NB4 (cell line): ENCODE measurements at regions not wholly inside any gene's neighbourhood (a gene's known extent, or its start where the extent isn't known, plus 50 kb on each side); places are given as distances from the start of the nearest gene placed in this dataset.
"Not testable (repeated sequence)": the region's sequence is repeated elsewhere in the genome, so short reads cannot be mapped to it uniquely, and the experiment has no call there.

Source experiments
- DNase-seq: peaks from one replicate; pipeline ENCODE4 v3.0.0; 2010; ENCODE audit warnings: low read depth
- H3K4me3 ChIP-seq: one replicate; pipeline ENCODE4 v1.5.1; 2011; ENCODE audit warnings: mild to moderate bottlenecking, low read depth, low read length, moderate library complexity
- CTCF ChIP-seq: IDR thresholded peaks from one replicate; pipeline ENCODE4 v1.5.1; 2012; ENCODE audit warnings: low read depth, low read length
- MYC ChIP-seq: IDR thresholded peaks from 2 replicates; pipeline ENCODE4 v1.6.1; 2011; ENCODE audit warnings: low read depth, low read length
- POLR2A ChIP-seq: IDR thresholded peaks from 2 replicates; pipeline ENCODE4 v1.6.1; 2011; ENCODE audit warnings: mild to moderate bottlenecking; ENCODE audit not compliant: insufficient read length; ENCODE audit errors: extremely low read depth
- TF ChIP-seq, protein P1 (sequence below): IDR thresholded peaks from 2 replicates; pipeline ENCODE4 v1.6.1; 2011; ENCODE audit warnings: low read depth, low read length

GRCh38 chr3:171915275-171915674 lies 72.1 kb downstream of the TMEM212 start:
- DNase-seq, result no peak
- H3K4me3 ChIP-seq, result no peak overlapping the region
- TF ChIP-seq, protein P1, sequence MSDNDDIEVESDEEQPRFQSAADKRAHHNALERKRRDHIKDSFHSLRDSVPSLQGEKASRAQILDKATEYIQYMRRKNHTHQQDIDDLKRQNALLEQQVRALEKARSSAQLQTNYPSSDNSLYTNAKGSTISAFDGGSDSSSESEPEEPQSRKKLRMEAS, result no peak
- TF ChIP-seq CTCF (no peak), MYC (no peak), POLR2A (no peak)

- no peak for DNase-seq
- TF ChIP-seq MYC (no peak), POLR2A (no peak), CTCF (no peak)
- TF ChIP-seq, protein P1, result no peak
- H3K4me3 ChIP-seq, result no peak overlapping the region
These were observed 73.7 kb downstream of the TMEM212 start for GRCh38 chr3:171916888-171917287.

GRCh38 chr3:171922629-171923028 lies 79.5 kb downstream of the TMEM212 start:
- H3K4me3 ChIP-seq, DNase-seq: not testable (repeated sequence)

DNA sequence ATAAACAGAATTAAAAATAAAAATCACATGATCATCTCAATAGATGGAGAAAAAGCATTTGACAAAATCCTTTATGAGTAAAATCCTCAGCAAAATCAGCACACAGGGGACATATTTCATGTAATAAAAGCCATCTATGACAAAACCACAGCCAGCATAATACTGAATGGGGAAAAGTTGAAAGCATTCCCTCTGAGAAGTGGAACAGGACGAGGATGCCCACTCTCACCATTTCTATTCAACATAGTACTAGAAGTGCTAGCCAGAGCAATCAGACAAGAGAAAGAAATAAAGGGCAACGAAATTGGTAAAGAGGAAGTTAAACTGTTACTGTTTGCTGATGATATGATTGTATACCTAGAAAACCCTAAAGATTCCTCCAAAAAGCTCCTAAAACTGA lies 80.5 kb downstream of the TMEM212 start:
- DNase-seq, H3K4me3 ChIP-seq: not testable (repeated sequence)

GRCh38 chr3:171924864-171925263 lies 81.7 kb downstream of the TMEM212 start:
- DNase-seq, H3K4me3 ChIP-seq: not testable (repeated sequence)

GRCh38 chr3:171932153-171932611 lies 89.0 kb downstream of the TMEM212 start:
- DNase-seq, result peak; percentile 51
- no peak for TF ChIP-seq POLR2A
- TF ChIP-seq, protein P1, result no peak
- no peak for TF ChIP-seq CTCF
- no peak for TF ChIP-seq MYC
- no peak overlapping the region for H3K4me3 ChIP-seq

DNA sequence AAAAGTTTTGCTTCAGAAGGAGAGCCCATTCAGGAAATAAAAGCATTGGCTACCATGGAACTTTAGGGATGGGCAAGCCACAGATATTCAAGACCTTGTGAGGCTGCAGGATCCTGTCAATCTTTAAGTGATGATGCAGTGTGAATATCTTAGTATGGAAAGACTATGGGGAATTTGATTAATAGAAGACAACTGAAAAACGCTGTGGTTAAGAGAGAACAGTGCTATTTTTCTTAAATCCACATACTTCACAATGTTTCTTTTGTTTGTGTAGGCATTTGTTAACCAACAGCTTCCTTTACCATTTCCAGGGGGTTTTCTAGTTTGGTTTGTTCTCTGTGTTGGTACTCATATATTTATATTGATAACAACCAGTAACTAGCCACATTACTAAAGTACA lies 90.3 kb downstream of the TMEM212 start:
- no peak for TF ChIP-seq MYC
- TF ChIP-seq, protein P1, result no peak
- no peak for TF ChIP-seq POLR2A
- TF ChIP-seq CTCF, result no peak
- no peak overlapping the region for H3K4me3 ChIP-seq
- no peak for DNase-seq
